T47D (cell line): ENCODE measurements at regions not wholly inside any gene's neighbourhood (a gene's known extent, or its start where the extent isn't known, plus 50 kb on each side); places are given as distances from the start of the nearest gene placed in this dataset.

Experiments
- DNase-seq, 2 experiments: peaks; one replicate each; pipeline versions ENCODE4 v3.0.0 to v3.0.0-alpha.2; 2011 to 2012; ENCODE audit warnings: low read depth in 1 of 2, low spot score in 1 of 2
- JUND ChIP-seq: IDR thresholded peaks from 2 replicates; pipeline ENCODE4 v1.6.1; 2012; ENCODE audit warnings: low read depth
- in situ Hi-C: cut with HindIII; loops from 2 replicates; pipeline ENCODE4 v1.10.0; 2016; ENCODE audit warnings: low sequenced_read_pairs, low pct_unique_long_range_greater_than_20kb

GRCh38 chr2:138444411-138444810 is 57.2 kb upstream of the SPOPL start:
- in situ Hi-C loops, result no loop called here
- DNase-seq, result no peak
- no peak for TF ChIP-seq JUND

- in situ Hi-C loops, result no loop called here
- TF ChIP-seq JUND, result no peak
- DNase-seq, result no peak
Measured at GRCh38 chr2:138445227-138445626, 56.3 kb upstream of the SPOPL start.

- no peak for TF ChIP-seq JUND
- in situ Hi-C loops, result no loop called here
- no peak for DNase-seq
Measured at GRCh38 chr2:138446043-138446442, 55.5 kb upstream of the SPOPL start.

GRCh38 chr2:138447889-138448570 is 53.5 kb upstream of the SPOPL start:
- in situ Hi-C loops, result no loop called here
- no peak for TF ChIP-seq JUND
- DNase-seq, result no peak
